Endothelial cell of umbilical vein (primary cell): ENCODE measurements at regions not wholly inside any gene's neighbourhood (a gene's known extent, or its start where the extent isn't known, plus 50 kb on each side); places are given as distances from the start of the nearest gene placed in this dataset.

Source experiments
- BruUV-seq: library from RNA; stranded (reverse); fragments of 400-500 nt; replicated peaks from 2 replicates; lab custom pipeline; 2021; lab: Mats Ljungman, UMichigan
- CTCF ChIA-PET: fragments of 300-600, 350-600 bp; sonication (Branson Sonifier 250); formaldehyde crosslinking; loops from one replicate; lab custom pipeline; 2021; ENCODE audit warnings: antibody characterized with exemption, inconsistent platforms; lab: Charles Lee
- POLR2A ChIA-PET: fragments of 300-600, 350-600 bp; sonication (Branson Sonifier 250); formaldehyde crosslinking; loops from one replicate; lab custom pipeline; 2021; ENCODE audit warnings: antibody characterized with exemption, inconsistent platforms; lab: Charles Lee
- DNase-seq: peaks from one replicate; pipeline ENCODE4 v3.0.0-alpha.2; 2011; ENCODE audit warnings: low read depth, low spot score
- FAIRE-seq: peaks from 2 replicates; lab custom pipeline; 2011; peaks lifted over from hg19 to GRCh38; lab: Jason Lieb, UNC
- H2AFZ ChIP-seq: 2 replicates; pipeline ENCODE4 v1.6.0; 2012; ENCODE audit warnings: low read depth, low read length, control low read depth, inconsistent platforms
- H3K27ac ChIP-seq: 2 replicates; pipeline ENCODE4 v1.5.1; 2011; ENCODE audit warnings: low read depth, mild to moderate bottlenecking, control low read depth, low read length, moderate library complexity; ENCODE audit not compliant: insufficient read depth
- H3K27me3 ChIP-seq, 2 experiments: 2 replicates each; pipeline versions ENCODE4 v1.6.0 to v1.6.1; 2011; ENCODE audit warnings: low read length in 2 of 2, mixed read lengths in 1 of 2; ENCODE audit not compliant: control insufficient read depth in 2 of 2, insufficient read depth in 2 of 2
- H3K36me3 ChIP-seq, 2 experiments: 2 replicates in 1 of 2; 3 replicates in 1 of 2; pipeline ENCODE4 v1.5.1; 2011; ENCODE audit warnings: low read length in 2 of 2, mild to moderate bottlenecking in 1 of 2, moderate library complexity in 1 of 2; ENCODE audit not compliant: control insufficient read depth in 2 of 2, insufficient read depth in 2 of 2; ENCODE audit errors: extremely low read depth in 1 of 2
- H3K4me1 ChIP-seq: 3 replicates; pipeline ENCODE4 v1.5.1; 2011; ENCODE audit warnings: mild to moderate bottlenecking, low read length; ENCODE audit not compliant: control insufficient read depth, insufficient read depth; ENCODE audit errors: extremely low read depth
- H3K4me2 ChIP-seq: 2 replicates; pipeline ENCODE4 v1.6.1; 2011; ENCODE audit warnings: low read length, control low read depth, mixed read lengths; ENCODE audit not compliant: insufficient read depth
- H3K4me3 ChIP-seq, 3 experiments: fragments of 200-600 bp in 1 of 3; sonication (generic), shearing (Covaris generic) in 1 of 3; replicated peaks in 1 of 3; 2 replicates each; pipeline ENCODE4 v1.5.1; 2011 to 2016; ENCODE audit warnings: control low read depth in 3 of 3, low read length in 3 of 3, mild to moderate bottlenecking in 2 of 3, inconsistent platforms in 1 of 3, low read depth in 1 of 3, moderate library complexity in 1 of 3; ENCODE audit not compliant: insufficient read depth in 1 of 3
- H3K79me2 ChIP-seq: 2 replicates; pipeline ENCODE4 v1.6.0; 2012; ENCODE audit warnings: low read length, inconsistent platforms; ENCODE audit not compliant: control insufficient read depth, insufficient read depth
- H3K9ac ChIP-seq: replicated peaks from 2 replicates; pipeline ENCODE3; 2011; ENCODE audit warnings: low read length, control low read depth; ENCODE audit not compliant: insufficient read depth; ENCODE audit errors: extremely low read depth
- H3K9me1 ChIP-seq: replicated peaks from 3 replicates; pipeline ENCODE4 v1.6.0; 2011; ENCODE audit warnings: mild to moderate bottlenecking, low read length; ENCODE audit not compliant: control insufficient read depth, insufficient read depth; ENCODE audit errors: extremely low read depth
- H3K9me3 ChIP-seq: replicated peaks from 2 replicates; pipeline ENCODE4 v1.5.1; 2012; ENCODE audit warnings: low read length, inconsistent platforms; ENCODE audit not compliant: control insufficient read depth, insufficient read depth
- H4K20me1 ChIP-seq: replicated peaks from 2 replicates; pipeline ENCODE3; 2011; ENCODE audit warnings: mild to moderate bottlenecking, low read length; ENCODE audit not compliant: control insufficient read depth, insufficient read depth; ENCODE audit errors: extremely low read depth
- EZH2 ChIP-seq: IDR thresholded peaks from 2 replicates; pipeline ENCODE4 v1.6.1; 2012; ENCODE audit warnings: borderline replicate concordance, low read depth, mild to moderate bottlenecking, moderate library complexity, low read length, inconsistent platforms; ENCODE audit not compliant: severe bottlenecking
- FOS ChIP-seq: IDR thresholded peaks from 2 replicates; pipeline ENCODE4 v1.6.1; 2011; ENCODE audit warnings: mild to moderate bottlenecking, low read length, moderate library complexity, borderline replicate concordance; ENCODE audit not compliant: insufficient read depth
- GATA2 ChIP-seq: IDR thresholded peaks from 2 replicates; pipeline ENCODE4 v1.7.0; 2011; ENCODE audit warnings: low read depth, mild to moderate bottlenecking, moderate library complexity, mixed read lengths, low read length; ENCODE audit not compliant: insufficient read length, insufficient read depth
- JUN ChIP-seq: IDR thresholded peaks from 2 replicates; pipeline ENCODE4 v1.6.1; 2011; ENCODE audit warnings: borderline replicate concordance, low read depth; ENCODE audit not compliant: insufficient read length, insufficient read depth
- MAX ChIP-seq: IDR thresholded peaks from 2 replicates; pipeline ENCODE4 v1.6.1; 2011; ENCODE audit not compliant: insufficient read depth, insufficient read length
- MYC ChIP-seq: IDR thresholded peaks from one replicate; pipeline ENCODE4 v1.6.1; 2011; ENCODE audit warnings: mild to moderate bottlenecking, low read depth, low read length
- POLR2A ChIP-seq: IDR thresholded peaks from 2 replicates; pipeline ENCODE4 v1.6.1; 2012; ENCODE audit warnings: low read depth, mild to moderate bottlenecking, control low read depth, low read length
- POLR2AphosphoS5 ChIP-seq: IDR thresholded peaks from 2 replicates; pipeline ENCODE4 v1.6.1; 2012; ENCODE audit warnings: low read depth, mild to moderate bottlenecking, control low read depth, low read length, moderate library complexity; ENCODE audit not compliant: insufficient read depth
- dilution Hi-C: fragments of 300-500 bp; cut with MboI; formaldehyde crosslinking; loops from one replicate; pipeline ENCODE4 v1.15.0; 2019; ENCODE audit warnings: low sequenced_read_pairs; ENCODE audit not compliant: extremely low pct_ligation_motif_present
- intact Hi-C: fragments of 100-400 bp; cut with micrococcal nuclease; formaldehyde crosslinking; loops from one replicate; pipeline ENCODE4 v1.10.0; 2022
- TF ChIP-seq, protein P1 (sequence below), 2 donors: IDR thresholded peaks; 1 replicate in 1 of 2; 2 replicates in 1 of 2; pipeline ENCODE4 v1.5.1; 2011; ENCODE audit warnings: low read length in 2 of 2, mild to moderate bottlenecking in 2 of 2, moderate library complexity in 2 of 2, control low read depth in 1 of 2, inconsistent platforms in 1 of 2, low read depth in 1 of 2; ENCODE audit not compliant: insufficient read depth in 1 of 2; ENCODE audit errors: extremely low read depth in 1 of 2

DNA sequence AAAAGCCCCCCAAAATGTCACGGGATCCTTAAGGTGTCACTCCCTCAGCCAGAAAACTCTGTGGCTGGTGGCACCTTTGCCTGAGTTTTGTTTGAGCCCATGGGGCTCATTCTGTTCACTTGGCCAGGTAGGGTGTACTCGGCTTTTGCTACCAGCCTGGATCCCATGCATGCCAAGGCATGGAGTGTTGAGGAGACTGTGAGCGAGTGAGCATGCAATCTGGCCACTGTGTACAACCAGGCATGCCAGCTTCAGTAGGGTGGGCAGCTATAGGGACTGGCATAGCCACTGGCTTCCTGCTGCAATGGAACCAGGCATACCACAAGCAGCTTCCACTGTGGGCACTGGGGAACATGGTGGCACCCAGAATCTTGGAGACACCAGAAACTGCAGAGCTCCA, 436.0 kb upstream of the GRM3 start:
- BruUV-seq: no TSS peak
- Histone ChIP-seq H3K79me2 (no peaks in the 10 kb centered on the region), H3K27ac (no peak overlapping the region), H3K27me3 (no peaks in the 10 kb centered on the region), H2AFZ (no peak overlapping the region), H3K4me2 (no peak overlapping the region), H3K36me3 (no peaks in the 10 kb centered on the region), H3K9me3 (peaks cover 3% of the 10 kb centered on the region), H3K4me1 (no peaks in the 10 kb centered on the region), H3K9ac (no peak overlapping the region), H3K9me1 (no peaks in the 10 kb centered on the region), H4K20me1 (no peaks in the 10 kb centered on the region), H3K4me3 (no peak overlapping the region)
- CTCF ChIA-PET: no interaction called here
- DNase-seq (no peak), FAIRE-seq (no peak)
- POLR2A ChIA-PET: no interaction called here
- dilution Hi-C loops (no loop called here), intact Hi-C loops (no loop called here)
- TF ChIP-seq MAX: no peak
- TF ChIP-seq, protein P1, sequence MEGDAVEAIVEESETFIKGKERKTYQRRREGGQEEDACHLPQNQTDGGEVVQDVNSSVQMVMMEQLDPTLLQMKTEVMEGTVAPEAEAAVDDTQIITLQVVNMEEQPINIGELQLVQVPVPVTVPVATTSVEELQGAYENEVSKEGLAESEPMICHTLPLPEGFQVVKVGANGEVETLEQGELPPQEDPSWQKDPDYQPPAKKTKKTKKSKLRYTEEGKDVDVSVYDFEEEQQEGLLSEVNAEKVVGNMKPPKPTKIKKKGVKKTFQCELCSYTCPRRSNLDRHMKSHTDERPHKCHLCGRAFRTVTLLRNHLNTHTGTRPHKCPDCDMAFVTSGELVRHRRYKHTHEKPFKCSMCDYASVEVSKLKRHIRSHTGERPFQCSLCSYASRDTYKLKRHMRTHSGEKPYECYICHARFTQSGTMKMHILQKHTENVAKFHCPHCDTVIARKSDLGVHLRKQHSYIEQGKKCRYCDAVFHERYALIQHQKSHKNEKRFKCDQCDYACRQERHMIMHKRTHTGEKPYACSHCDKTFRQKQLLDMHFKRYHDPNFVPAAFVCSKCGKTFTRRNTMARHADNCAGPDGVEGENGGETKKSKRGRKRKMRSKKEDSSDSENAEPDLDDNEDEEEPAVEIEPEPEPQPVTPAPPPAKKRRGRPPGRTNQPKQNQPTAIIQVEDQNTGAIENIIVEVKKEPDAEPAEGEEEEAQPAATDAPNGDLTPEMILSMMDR (IDR thresholded peaks at IDR 0.05; ENCODE audit: extremely low read depth in 1 of 2, insufficient read depth in 1 of 2, low read depth in 1 of 2, low read length in 2 of 2): no peak
- no peak for TF ChIP-seq GATA2
- no peak for TF ChIP-seq POLR2A
- no peak for TF ChIP-seq JUN
- no peak for TF ChIP-seq FOS
- no peak for TF ChIP-seq EZH2
- TF ChIP-seq MYC: no peak
- no peak for TF ChIP-seq POLR2AphosphoS5
